GM21576 (cell line): ENCODE measurements at regions not wholly inside any gene's neighbourhood (a gene's known extent, or its start where the extent isn't known, plus 50 kb on each side); places are given as distances from the start of the nearest gene placed in this dataset.

ENCODE experiments used
- ATAC-seq: cut with Tn5 transposase; IDR thresholded peaks from one replicate; pipeline ENCODE4 v1.9.1; 2021; ENCODE audit warnings: mild to moderate bottlenecking, moderate library complexity; ENCODE audit not compliant: unreplicated experiment

DNA sequence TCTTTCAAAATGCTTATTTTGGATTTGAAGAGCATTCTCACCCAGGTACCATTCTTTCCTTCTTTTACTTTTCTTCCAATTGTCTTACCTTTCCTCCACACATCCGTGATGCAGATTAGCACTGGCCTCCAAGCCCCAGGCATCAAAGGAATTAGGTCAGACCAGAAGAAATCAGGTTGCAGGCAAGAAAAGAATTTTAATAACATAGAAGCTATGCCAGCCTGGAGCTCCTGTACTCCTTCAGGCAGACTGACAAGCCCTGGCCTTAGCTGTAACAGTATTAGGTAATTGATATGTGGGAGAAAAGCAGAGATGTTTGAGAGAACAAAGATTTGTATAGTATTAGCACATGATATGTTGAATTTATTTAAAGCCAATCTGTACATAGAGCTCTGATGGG lies 390.4 kb upstream of the ADGRL2 start:
- ATAC-seq, result no peak

GRCh38 chr1:81409780-81410274 lies 390.9 kb upstream of the ADGRL2 start:
- ATAC-seq, result no peak

DNA sequence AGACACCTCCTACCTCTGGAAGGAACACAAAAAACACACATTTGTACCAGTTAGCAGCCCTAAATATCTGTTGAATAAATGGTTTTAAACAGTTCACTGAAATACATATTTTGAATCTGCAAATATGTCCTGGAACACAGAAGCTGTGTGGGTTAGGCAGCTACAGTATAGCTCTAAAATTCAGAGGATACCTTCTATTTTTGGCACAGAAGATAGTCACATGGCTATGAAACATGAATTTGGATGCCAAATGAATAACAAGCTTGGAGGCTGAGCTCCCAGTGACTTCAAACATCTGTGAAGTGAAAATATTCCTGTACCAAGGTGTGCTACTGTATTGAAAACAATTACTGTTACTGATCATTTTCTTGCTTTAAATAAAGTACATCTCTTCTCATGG lies 391.5 kb upstream of the ADGRL2 start:
- ATAC-seq, result no peak

- ATAC-seq, result no peak
Measured at GRCh38 chr1:81408419-81408818, 392.3 kb upstream of the ADGRL2 start.

DNA sequence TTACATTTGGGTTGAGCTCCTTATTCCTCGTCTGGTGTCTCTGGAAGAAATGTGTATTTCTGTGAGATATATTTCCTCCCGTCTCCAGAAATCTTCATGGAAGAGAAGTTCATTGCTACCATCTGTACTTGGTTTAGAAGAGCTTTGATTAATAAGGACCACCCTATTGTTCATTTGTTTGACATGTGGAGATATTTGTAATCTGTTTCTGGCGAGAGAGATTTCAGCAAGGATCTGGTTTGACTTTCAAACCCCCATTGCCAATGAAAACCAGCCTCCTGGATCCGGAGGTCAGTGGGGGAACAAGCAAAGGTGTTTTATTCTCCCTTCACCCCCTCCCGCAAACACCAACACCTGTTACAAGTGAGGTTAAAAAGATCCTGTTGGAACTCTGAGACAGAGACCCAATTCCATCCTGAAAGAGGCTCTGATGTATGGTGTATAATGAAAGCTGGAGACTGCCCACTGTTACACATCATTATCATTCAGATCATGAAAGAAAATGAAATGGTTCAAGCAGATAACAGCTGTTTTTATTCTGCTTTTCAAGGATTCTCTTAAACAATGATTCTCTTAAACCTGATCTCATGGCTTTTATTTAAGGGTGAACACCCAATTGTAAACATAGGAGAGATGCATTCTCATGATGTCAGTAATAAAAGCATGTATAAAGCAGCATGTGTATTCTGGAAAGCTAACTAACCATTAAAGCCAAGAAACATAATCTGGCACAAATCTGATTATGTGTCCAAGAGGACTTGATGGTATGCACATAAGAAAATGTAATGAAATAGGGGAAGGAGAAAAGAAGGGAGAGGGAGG lies 393.5 kb upstream of the ADGRL2 start:
- no peak for ATAC-seq

- ATAC-seq, result no peak
Measured at GRCh38 chr1:81406292-81406999, 394.3 kb upstream of the ADGRL2 start.

DNA sequence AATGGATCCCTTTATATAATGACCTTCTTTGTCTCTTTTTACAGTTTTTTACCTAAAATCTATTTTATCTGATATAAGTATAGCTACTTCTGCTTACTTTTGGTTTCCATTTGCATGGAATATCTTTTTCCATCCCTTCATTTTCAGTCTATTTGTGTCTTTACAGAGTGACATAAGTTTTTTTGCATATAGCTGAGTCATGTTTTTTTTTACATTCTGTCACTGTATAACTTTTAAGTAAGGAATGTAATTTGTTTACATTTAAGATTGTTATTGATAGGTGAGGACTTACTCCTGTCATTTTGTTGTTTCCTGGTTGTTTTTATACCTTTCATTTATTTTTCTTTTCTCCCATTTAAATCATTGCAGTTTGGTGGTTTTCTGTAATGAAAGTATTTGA lies 402.7 kb upstream of the ADGRL2 start:
- no peak for ATAC-seq

DNA sequence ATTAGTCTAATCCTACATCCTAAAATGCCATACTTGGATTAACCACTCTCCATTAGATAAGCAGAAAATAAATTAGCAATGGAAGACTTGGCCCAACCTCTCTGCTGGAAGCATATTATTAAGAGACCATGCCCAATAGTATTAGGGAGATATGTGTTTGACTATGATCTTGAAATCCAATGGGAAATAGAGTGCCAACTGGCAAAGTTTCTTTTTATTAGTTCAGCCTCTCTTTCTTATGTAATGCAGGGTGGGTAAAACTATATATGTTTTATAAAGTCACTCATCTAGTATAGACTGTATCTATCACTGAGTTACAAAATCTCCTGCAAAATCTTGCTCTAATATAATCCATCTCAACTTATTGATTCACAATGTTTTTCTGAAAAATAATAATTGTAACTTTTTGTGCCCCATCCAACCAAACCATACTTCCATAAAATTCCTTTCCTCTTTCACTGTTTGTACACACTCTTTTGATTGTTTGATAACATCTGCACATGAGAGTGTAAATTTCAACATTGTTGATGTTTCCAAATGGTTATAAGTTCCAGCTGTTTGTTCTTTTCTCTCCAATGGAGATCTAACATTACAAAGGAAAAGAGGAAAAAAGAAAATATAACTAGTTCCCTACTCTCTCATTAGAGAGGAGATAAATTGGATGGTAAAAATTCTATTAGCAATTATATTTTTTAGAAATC lies 408.1 kb upstream of the ADGRL2 start:
- no peak for ATAC-seq

- no peak for ATAC-seq
Measured at GRCh38 chr1:81391125-81391828, 409.5 kb upstream of the ADGRL2 start.

GRCh38 chr1:81388435-81388834 lies 412.3 kb upstream of the ADGRL2 start:
- no peak for ATAC-seq

- ATAC-seq, result no peak
Measured at GRCh38 chr1:81387446-81387845, 413.3 kb upstream of the ADGRL2 start.

- no peak for ATAC-seq
Measured at GRCh38 chr1:81382561-81382960, 418.2 kb upstream of the ADGRL2 start.

GRCh38 chr1:81381881-81382280 lies 418.9 kb upstream of the ADGRL2 start:
- ATAC-seq, result no peak

DNA sequence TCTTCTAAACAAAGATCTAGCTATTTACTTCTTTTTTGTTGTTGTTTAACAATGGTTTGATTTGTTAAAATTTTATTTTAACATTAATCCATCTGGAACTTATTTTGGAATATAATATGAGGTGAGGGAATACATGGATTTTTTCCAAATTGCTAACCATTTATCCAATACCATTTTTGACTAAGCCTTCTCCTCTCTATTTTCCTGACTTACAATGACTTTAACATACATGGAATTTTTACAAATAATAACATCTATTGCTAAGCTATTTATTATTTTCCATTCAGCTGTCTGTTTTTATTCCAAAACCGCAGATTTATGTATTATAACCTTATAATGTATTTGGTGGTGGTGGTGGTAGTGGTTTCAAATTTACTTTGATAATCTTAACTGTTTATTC lies 420.3 kb upstream of the ADGRL2 start:
- no peak for ATAC-seq

- ATAC-seq, result no peak
Measured at GRCh38 chr1:81379430-81379829, 421.3 kb upstream of the ADGRL2 start.

DNA sequence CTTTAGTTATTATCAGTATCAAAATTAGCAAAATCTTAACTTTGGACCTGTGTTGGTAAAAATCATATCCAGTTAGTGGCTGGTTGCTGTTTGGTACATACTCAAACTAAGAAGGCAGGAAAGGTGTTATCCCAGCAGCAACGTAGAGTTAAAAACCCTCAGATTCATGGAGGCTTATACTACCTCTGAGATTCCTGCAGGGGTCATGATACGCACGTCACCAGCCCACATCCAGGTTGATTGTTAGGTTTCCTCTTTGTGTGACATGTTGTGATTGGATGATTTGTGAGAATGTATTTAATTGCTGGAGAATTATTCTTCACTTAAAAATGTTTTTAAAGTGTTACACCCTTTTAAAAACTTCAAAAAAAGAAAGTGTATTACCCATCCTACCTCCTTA lies 423.3 kb upstream of the ADGRL2 start:
- ATAC-seq, result no peak

DNA sequence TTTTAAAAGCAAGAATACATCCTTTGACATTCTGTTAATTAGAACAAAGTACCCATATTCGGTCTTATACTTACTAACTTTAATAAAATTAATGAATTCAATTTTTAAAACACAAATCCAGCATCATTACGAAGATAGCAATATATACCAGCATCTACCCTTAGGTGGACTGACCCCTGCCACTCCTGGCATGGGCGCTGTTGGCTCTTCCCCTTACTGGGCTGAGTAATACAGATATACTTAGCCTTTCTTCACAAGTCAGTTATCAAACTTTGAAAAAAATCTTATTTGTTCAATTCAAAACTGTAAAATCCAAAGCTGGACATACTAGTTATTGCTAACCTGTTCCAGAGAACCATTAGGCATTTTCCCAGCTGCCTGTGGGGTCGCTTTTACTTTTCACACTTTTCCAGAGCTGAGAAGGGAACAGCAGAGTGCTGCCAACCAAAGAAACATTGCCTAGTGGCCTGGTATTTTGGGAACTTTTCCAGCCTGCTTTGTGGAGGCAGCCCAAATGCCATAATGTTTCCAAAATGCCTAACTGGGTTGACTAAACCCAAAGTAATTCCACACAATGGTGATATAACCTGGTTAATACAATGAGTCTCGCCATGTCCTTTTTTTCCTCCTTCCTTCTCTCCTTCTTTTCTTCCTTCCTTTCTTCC lies 424.7 kb upstream of the ADGRL2 start:
- ATAC-seq, result no peak

DNA sequence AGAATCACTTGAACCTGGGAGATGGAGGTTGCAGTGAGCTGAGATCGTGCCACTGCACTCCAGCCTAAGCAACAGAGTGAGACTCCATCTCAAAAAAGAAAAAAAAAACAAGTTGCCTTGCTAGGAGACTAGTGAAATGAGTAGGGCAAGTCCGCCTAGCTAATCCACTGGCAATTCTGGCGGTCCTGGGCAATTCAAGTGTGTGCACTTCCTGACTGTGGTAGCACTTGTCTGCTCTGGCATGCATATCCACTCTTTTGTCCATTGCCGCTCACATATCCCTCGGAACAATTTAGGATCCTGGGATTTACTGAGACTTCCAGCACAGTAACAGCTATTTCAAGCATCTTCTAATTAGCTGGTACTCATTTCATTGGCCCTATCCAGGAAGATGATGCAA lies 426.3 kb upstream of the ADGRL2 start:
- no peak for ATAC-seq

GRCh38 chr1:81371864-81372263 lies 428.9 kb upstream of the ADGRL2 start:
- ATAC-seq, result no peak

DNA sequence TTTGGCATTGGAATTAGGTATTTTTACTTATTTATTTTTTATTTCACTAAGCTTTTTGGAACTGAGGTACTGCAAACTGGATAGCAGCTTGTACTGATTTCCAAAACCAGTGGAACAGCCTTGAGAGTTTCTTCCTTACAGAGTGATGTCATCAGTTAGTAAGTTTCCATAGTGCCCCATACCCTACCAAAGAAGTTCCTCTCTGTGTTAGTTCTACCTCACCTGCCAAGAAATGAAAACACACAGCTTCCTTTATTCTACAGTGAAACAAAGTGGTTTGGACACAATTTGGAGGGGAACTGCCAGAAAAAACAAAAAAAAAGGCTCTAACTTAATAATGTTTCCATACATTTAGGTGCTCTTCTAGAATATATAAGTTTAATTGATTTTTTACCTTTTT lies 430.9 kb upstream of the ADGRL2 start:
- no peak for ATAC-seq

GRCh38 chr1:81366173-81366572 lies 434.6 kb upstream of the ADGRL2 start:
- no peak for ATAC-seq
